ENCODE measurements at regions not wholly inside any gene's neighbourhood (a gene's known extent, or its start where the extent isn't known, plus 50 kb on each side); places are given as distances from the start of the nearest gene placed in this dataset.

GRCh38 chr1:243902100-243902499 is 52.1 kb upstream of the AKT3 start:
- no peak for TF ChIP-seq POLR2AphosphoS5 (IDR thresholded peaks at IDR 0.05; ENCODE audit: low read depth, low read length)
- no peak for TF ChIP-seq POLR2A (IDR thresholded peaks at IDR 0.05; ENCODE audit: low read depth, low read length)
- no peak for TF ChIP-seq TAF1 (IDR thresholded peaks at IDR 0.05; ENCODE audit: low read depth, low read length)
- TF ChIP-seq SPI1 (IDR thresholded peaks at IDR 0.05; ENCODE audit: low read depth, low read length), result no peak
